SK-N-MC (cell line): ENCODE measurements at regions not wholly inside any gene's neighbourhood (a gene's known extent, or its start where the extent isn't known, plus 50 kb on each side); places are given as distances from the start of the nearest gene placed in this dataset.

Experiments used
- DNase-seq: peaks from one replicate; pipeline ENCODE4 v3.0.0-alpha.2; 2011; ENCODE audit warnings: low read depth, low spot score
- H3K27ac ChIP-seq: fragments of 200-600 bp; sonication (generic); 2 replicates; pipeline ENCODE4 v1.5.1; 2016; ENCODE audit warnings: mixed run types
- H3K36me3 ChIP-seq: fragments of 200-600 bp; sonication (generic); 2 replicates; pipeline ENCODE4 v1.6.1; 2017; ENCODE audit warnings: antibody characterized with exemption, low read length, mixed read lengths; ENCODE audit not compliant: insufficient read depth
- H3K4me3 ChIP-seq: fragments of 200-600 bp; sonication (generic); 2 replicates; pipeline ENCODE4 v1.5.1; 2016
- H3K9ac ChIP-seq: fragments of 200-600 bp; sonication (generic); 2 replicates; pipeline ENCODE4 v1.8.0; 2017; ENCODE audit warnings: mixed run types, mixed read lengths; ENCODE audit not compliant: insufficient read length
- H3K9me3 ChIP-seq: fragments of 200-600 bp; sonication (generic); 2 replicates; pipeline ENCODE4 v1.6.1; 2017; ENCODE audit warnings: low read depth, mild to moderate bottlenecking, antibody characterized with exemption, low read length, moderate library complexity, mixed read lengths
- EZH2 ChIP-seq: fragments of 200-600 bp; sonication (generic); IDR thresholded peaks from one replicate; pipeline ENCODE4 v1.6.1; 2017; ENCODE audit warnings: antibody characterized with exemption
- FOXP2 ChIP-seq: optimal IDR thresholded peaks from 2 replicates; pipeline ENCODE3; 2011; ENCODE audit warnings: mild to moderate bottlenecking, moderate library complexity; ENCODE audit not compliant: insufficient read depth; ENCODE audit errors: extremely low read length, control extremely low read depth
- POLR2AphosphoS5 ChIP-seq: IDR thresholded peaks from 2 replicates; pipeline ENCODE4 v1.6.1; 2012; ENCODE audit warnings: mild to moderate bottlenecking, low read depth, low read length, borderline replicate concordance

DNA sequence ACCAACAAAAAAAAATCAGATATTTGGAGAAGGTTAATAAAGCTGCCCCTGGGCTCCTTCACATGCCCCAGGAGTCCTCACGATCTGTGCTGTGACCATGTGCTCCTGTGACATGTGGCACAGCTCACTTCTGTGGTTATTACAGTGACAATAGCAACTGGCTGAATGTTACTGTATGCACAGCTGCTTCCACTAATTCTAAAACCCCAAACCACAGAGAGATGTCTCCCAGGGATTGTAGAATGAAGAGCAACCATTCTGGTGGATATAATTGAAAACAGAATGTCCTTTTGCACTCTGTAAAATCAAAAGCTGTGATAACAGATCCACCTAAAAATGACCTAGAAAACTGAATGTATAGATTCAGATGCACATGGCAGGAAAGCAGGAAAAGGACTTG lies 489.2 kb upstream of the CNTN4 start:
- no peaks in the 10 kb centered on the region for H3K36me3 ChIP-seq
- TF ChIP-seq FOXP2 (no peak), POLR2AphosphoS5 (peak; percentile 33; the same call in 1 of the 2 replicates)
- H3K27ac ChIP-seq: no peak overlapping the region
- H3K9ac ChIP-seq: no peak overlapping the region
- no peaks in the 10 kb centered on the region for H3K9me3 ChIP-seq
- DNase-seq: peak; percentile 35
- no peak overlapping the region for H3K4me3 ChIP-seq

DNA sequence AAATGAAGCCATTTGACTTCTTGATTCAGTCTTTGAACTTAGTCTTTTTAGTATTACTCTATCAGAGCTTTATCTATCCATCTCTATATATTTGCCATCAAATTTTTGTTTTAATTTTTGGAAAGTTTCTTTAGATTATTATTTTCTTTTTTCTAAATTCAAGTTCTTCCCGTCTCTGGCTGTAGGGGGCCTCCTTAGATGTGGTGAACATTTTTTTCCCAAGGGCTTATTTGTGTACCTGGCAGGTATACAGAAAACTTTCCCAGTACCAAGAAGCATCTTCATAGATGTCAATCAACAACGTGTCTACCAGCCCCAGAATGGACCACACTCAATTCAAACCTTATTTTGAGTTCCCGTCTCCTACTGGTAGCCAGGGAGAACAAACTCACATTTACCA lies 486.8 kb upstream of the CNTN4 start:
- H3K9me3 ChIP-seq: no peaks in the 10 kb centered on the region
- H3K4me3 ChIP-seq: no peak overlapping the region
- no peak overlapping the region for H3K9ac ChIP-seq
- TF ChIP-seq FOXP2: no peak
- no peak for TF ChIP-seq EZH2
- TF ChIP-seq POLR2AphosphoS5: no peak
- DNase-seq: no peak
- no peaks in the 10 kb centered on the region for H3K36me3 ChIP-seq
- H3K27ac ChIP-seq: no peak overlapping the region

GRCh38 chr3:1613962-1614361 lies 484.7 kb upstream of the CNTN4 start:
- no peaks in the 10 kb centered on the region for H3K9me3 ChIP-seq
- H3K9ac ChIP-seq: no peak overlapping the region
- H3K27ac ChIP-seq: no peak overlapping the region
- no peaks in the 10 kb centered on the region for H3K36me3 ChIP-seq
- H3K4me3 ChIP-seq: no peak overlapping the region
- DNase-seq: no peak
- TF ChIP-seq FOXP2 (no peak), POLR2AphosphoS5 (no peak), EZH2 (no peak)

GRCh38 chr3:1616744-1617143 lies 481.9 kb upstream of the CNTN4 start:
- Histone ChIP-seq H3K9me3 (no peaks in the 10 kb centered on the region), H3K27ac (no peak overlapping the region), H3K9ac (no peak overlapping the region), H3K36me3 (no peaks in the 10 kb centered on the region), H3K4me3 (no peak overlapping the region)
- DNase-seq: no peak
- TF ChIP-seq EZH2: no peak
- TF ChIP-seq FOXP2: no peak
- TF ChIP-seq POLR2AphosphoS5: no peak

DNA sequence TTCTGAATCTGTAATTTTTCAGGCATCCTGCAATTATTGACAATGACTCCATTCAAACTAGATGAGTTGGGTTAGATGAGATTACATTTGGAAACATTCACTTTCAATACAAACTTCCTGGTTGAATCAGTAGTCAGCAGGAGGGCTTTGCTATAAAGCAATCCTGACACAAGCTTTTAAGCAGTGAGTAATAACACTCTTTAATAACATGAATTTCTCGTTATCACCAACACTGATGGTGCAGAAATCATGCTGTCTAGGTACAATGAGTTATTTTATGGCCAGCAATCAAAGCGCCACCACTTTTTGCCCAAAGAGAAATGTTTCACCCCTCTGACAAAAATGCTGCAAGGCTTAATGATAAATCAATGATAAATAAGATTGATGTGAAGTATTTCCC lies 474.8 kb upstream of the CNTN4 start:
- DNase-seq: no peak
- no peaks in the 10 kb centered on the region for H3K9me3 ChIP-seq
- H3K9ac ChIP-seq: no peak overlapping the region
- H3K27ac ChIP-seq: no peak overlapping the region
- TF ChIP-seq POLR2AphosphoS5 (no peak), FOXP2 (no peak), EZH2 (no peak)
- no peak overlapping the region for H3K4me3 ChIP-seq
- H3K36me3 ChIP-seq: no peaks in the 10 kb centered on the region

GRCh38 chr3:1632128-1632527 lies 466.5 kb upstream of the CNTN4 start:
- no peak overlapping the region for H3K4me3 ChIP-seq
- DNase-seq: no peak
- TF ChIP-seq FOXP2: no peak
- TF ChIP-seq EZH2: no peak
- TF ChIP-seq POLR2AphosphoS5: no peak

DNA sequence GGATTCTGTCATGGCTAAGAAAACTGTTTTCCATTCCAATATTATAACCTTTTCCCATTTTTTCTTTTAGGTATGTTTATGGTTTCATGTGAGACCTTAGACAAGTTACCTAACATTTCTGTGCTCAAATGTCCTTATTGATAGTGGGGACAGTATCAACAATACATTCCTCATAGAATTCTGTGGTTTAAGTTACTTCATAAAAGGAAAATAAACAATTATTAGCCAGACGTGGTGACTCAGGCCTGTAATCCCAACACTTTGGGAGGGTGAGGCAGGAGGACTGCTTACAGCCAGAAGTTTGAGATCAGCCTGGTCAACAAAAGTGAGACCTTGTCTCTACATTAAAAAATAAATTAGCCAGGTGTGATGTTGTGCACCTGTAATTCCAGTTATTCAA lies 436.8 kb upstream of the CNTN4 start:
- H3K9me3 ChIP-seq: no peaks in the 10 kb centered on the region
- H3K4me3 ChIP-seq: no peak overlapping the region
- H3K36me3 ChIP-seq: no peaks in the 10 kb centered on the region
- H3K9ac ChIP-seq: no peak overlapping the region
- H3K27ac ChIP-seq: no peak overlapping the region
- TF ChIP-seq FOXP2 (no peak), EZH2 (no peak), POLR2AphosphoS5 (no peak)
- no peak for DNase-seq

More at GRCh38 chr3:1632128-1632527, 466.5 kb upstream of the CNTN4 start:
- Histone ChIP-seq H3K9ac (no peak overlapping the region), H3K27ac (no peak overlapping the region), H3K9me3 (no peaks in the 10 kb centered on the region), H3K36me3 (no peaks in the 10 kb centered on the region)

DNA sequence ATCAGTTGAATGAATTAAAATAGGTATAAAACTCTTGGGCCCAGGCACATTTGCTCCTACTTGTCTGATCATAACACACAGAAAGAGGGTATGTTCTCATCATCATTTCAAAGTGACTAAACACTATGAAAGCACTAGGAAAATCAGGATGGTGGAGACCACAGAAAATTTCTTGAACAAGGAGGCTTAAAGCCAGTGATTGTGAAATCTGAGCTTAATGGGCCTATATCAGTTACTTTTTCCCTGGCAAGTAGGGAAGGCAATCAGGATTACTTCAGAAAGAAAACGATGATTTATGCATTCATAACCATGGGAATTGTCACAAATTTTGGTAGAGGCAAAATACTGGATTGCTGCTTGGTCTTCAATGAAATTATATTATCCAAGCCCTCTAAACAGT lies 434.4 kb upstream of the CNTN4 start:
- no peak overlapping the region for H3K4me3 ChIP-seq
- DNase-seq: no peak
- no peak for TF ChIP-seq FOXP2
- no peak for TF ChIP-seq EZH2
- no peak for TF ChIP-seq POLR2AphosphoS5
- H3K36me3 ChIP-seq: no peaks in the 10 kb centered on the region
- no peak overlapping the region for H3K9ac ChIP-seq
- no peak overlapping the region for H3K27ac ChIP-seq
- H3K9me3 ChIP-seq: no peaks in the 10 kb centered on the region

DNA sequence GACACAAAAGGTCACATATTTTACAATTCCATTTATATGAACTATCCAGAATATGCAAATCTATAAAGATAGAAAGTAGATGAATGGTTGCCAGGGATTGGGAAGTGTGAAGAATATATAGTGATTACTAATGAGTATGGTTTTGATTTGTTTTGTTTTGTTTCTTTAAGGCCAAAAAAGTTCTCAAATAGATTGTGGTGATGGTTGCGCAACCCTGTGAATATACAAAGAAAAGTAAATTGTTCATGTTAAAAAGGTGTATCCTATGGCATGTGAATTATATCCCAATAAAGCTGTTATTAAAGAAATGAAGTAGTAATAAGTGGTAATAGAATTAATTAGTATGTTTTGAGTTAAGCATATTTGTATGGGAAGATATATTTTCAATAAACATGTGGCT lies 431.8 kb upstream of the CNTN4 start:
- no peak for TF ChIP-seq POLR2AphosphoS5
- H3K27ac ChIP-seq: no peak overlapping the region
- no peak for DNase-seq
- no peaks in the 10 kb centered on the region for H3K9me3 ChIP-seq
- no peaks in the 10 kb centered on the region for H3K36me3 ChIP-seq
- no peak overlapping the region for H3K4me3 ChIP-seq
- no peak overlapping the region for H3K9ac ChIP-seq
